ENCODE measurements at regions not wholly inside any gene's neighbourhood (a gene's known extent, or its start where the extent isn't known, plus 50 kb on each side); places are given as distances from the start of the nearest gene placed in this dataset.

- no peak overlapping the region for H3K4me3 Mint-ChIP-seq
Measured at GRCh38 chr9:24625097-24625496, 79.4 kb upstream of the IZUMO3 start.

DNA sequence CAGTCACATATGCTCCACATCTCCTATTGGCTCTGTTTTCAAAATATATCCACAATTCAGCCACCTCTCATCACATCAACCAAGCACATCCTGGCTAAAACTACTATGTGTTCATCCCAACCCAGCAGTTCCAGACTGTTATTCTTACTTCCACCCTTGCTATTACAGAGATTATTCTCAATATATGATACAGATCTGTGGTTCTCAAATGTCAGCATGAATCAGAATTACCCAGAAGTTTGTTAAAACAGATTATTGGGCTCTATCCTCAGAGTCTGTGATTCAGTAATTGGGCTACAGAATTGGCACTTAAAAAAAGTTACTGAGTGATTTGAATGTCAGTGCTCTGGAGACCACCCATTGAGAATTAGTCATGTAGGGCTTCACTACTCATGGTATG is 78.8 kb upstream of the IZUMO3 start:
- DNase-seq: no peak
- no peak overlapping the region for H3K27ac Mint-ChIP-seq

More at GRCh38 chr9:24625097-24625496, 79.4 kb upstream of the IZUMO3 start:
- H3K27me3 Mint-ChIP-seq (ENCODE audit: insufficient read depth): no peaks in the 10 kb centered on the region
- Histone ChIP-seq H3K4me1 (ENCODE audit: control insufficient read depth, insufficient read depth, low read length) (no peaks in the 10 kb centered on the region), H3K27ac (ENCODE audit: low read depth, low read length) (no peak overlapping the region), H3K9ac (ENCODE audit: extremely low read depth, low read length, poor library complexity, severe bottlenecking) (no peak overlapping the region), H3K4me3 (ENCODE audit: low read length) (no peak overlapping the region), H3K36me3 (ENCODE audit: control insufficient read depth, insufficient read depth, low read length) (no peaks in the 10 kb centered on the region), H3K9me3 (ENCODE audit: control insufficient read depth, low read length) (no peaks in the 10 kb centered on the region), H3K27me3 (ENCODE audit: control insufficient read depth, insufficient read depth, low read length, poor library complexity, severe bottlenecking) (no peaks in the 10 kb centered on the region)
- DNase-seq: no peak
- H3K9me3 Mint-ChIP-seq: no peaks in the 10 kb centered on the region
- no peaks in the 10 kb centered on the region for H3K4me1 Mint-ChIP-seq
- no peaks in the 10 kb centered on the region for H3K36me3 Mint-ChIP-seq (ENCODE audit: low read depth)
- 60 to 93% methylated on average over 1 to 2 of the region's 2 CpGs for WGBS, 2 experiments (ENCODE audit: insufficient coverage in 1 of 2, insufficient read length in 1 of 2)
- no peak overlapping the region for H3K27ac Mint-ChIP-seq
- TF ChIP-seq, protein P1, sequence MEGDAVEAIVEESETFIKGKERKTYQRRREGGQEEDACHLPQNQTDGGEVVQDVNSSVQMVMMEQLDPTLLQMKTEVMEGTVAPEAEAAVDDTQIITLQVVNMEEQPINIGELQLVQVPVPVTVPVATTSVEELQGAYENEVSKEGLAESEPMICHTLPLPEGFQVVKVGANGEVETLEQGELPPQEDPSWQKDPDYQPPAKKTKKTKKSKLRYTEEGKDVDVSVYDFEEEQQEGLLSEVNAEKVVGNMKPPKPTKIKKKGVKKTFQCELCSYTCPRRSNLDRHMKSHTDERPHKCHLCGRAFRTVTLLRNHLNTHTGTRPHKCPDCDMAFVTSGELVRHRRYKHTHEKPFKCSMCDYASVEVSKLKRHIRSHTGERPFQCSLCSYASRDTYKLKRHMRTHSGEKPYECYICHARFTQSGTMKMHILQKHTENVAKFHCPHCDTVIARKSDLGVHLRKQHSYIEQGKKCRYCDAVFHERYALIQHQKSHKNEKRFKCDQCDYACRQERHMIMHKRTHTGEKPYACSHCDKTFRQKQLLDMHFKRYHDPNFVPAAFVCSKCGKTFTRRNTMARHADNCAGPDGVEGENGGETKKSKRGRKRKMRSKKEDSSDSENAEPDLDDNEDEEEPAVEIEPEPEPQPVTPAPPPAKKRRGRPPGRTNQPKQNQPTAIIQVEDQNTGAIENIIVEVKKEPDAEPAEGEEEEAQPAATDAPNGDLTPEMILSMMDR (conservative IDR thresholded peaks at IDR 0.05): no peak

DNA sequence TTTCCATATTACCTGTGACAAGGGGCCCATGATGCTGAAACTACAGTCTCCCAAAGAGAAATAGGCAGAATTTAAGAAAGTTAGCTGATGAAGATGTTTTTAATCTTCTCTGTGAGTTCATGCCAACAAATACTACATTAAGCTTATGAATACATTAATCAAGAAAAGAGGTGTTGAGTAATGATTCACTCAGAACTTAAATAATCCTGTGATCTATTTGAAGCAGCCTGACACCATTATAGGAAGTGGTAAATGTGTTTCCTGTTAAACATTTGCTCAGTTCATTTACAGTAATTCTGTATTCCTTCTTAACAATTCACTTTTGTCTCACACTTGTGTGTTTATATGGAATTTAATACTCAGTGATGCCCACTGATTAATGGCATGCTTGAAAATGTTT is 75.0 kb upstream of the IZUMO3 start:
- no peaks in the 10 kb centered on the region for H3K36me3 Mint-ChIP-seq (ENCODE audit: low read depth)
- no peak overlapping the region for H3K4me3 Mint-ChIP-seq
- Histone ChIP-seq H3K4me1 (ENCODE audit: control insufficient read depth, insufficient read depth, low read length) (no peaks in the 10 kb centered on the region), H3K9ac (ENCODE audit: extremely low read depth, low read length, poor library complexity, severe bottlenecking) (no peak overlapping the region), H3K9me3 (ENCODE audit: control insufficient read depth, low read length) (no peaks in the 10 kb centered on the region), H3K27ac (ENCODE audit: low read depth, low read length) (no peak overlapping the region), H3K4me3 (ENCODE audit: low read length) (no peak overlapping the region), H3K36me3 (ENCODE audit: control insufficient read depth, insufficient read depth, low read length) (no peaks in the 10 kb centered on the region), H3K27me3 (ENCODE audit: control insufficient read depth, insufficient read depth, low read length, poor library complexity, severe bottlenecking) (no peaks in the 10 kb centered on the region)
- no peaks in the 10 kb centered on the region for H3K9me3 Mint-ChIP-seq
- H3K27ac Mint-ChIP-seq: no peak overlapping the region
- TF ChIP-seq, protein P1 (conservative IDR thresholded peaks at IDR 0.05): no peak
- no peak for DNase-seq
- no peaks in the 10 kb centered on the region for H3K4me1 Mint-ChIP-seq
- no peaks in the 10 kb centered on the region for H3K27me3 Mint-ChIP-seq (ENCODE audit: insufficient read depth)

More for the DNA sequence above, 78.8 kb upstream of the IZUMO3 start:
- Histone ChIP-seq H3K4me3 (ENCODE audit: low read length) (no peak overlapping the region), H3K27me3 (ENCODE audit: control insufficient read depth, insufficient read depth, low read length, poor library complexity, severe bottlenecking) (no peaks in the 10 kb centered on the region), H3K36me3 (ENCODE audit: control insufficient read depth, insufficient read depth, low read length) (no peaks in the 10 kb centered on the region), H3K27ac (ENCODE audit: low read depth, low read length) (no peak overlapping the region), H3K4me1 (ENCODE audit: control insufficient read depth, insufficient read depth, low read length) (no peaks in the 10 kb centered on the region), H3K9me3 (ENCODE audit: control insufficient read depth, low read length) (no peaks in the 10 kb centered on the region), H3K9ac (ENCODE audit: extremely low read depth, low read length, poor library complexity, severe bottlenecking) (no peak overlapping the region)
- TF ChIP-seq, protein P1 (conservative IDR thresholded peaks at IDR 0.05): no peak
- no peak overlapping the region for H3K4me3 Mint-ChIP-seq
- no peaks in the 10 kb centered on the region for H3K4me1 Mint-ChIP-seq
- no peaks in the 10 kb centered on the region for H3K27me3 Mint-ChIP-seq (ENCODE audit: insufficient read depth)
- no peaks in the 10 kb centered on the region for H3K36me3 Mint-ChIP-seq (ENCODE audit: low read depth)
- H3K9me3 Mint-ChIP-seq: no peaks in the 10 kb centered on the region
